Peyer's patch (tissue), 4 donors: ENCODE measurements at regions not wholly inside any gene's neighbourhood (a gene's known extent, or its start where the extent isn't known, plus 50 kb on each side); places are given as distances from the start of the nearest gene placed in this dataset.
"Not testable (repeated sequence)": the region's sequence is repeated elsewhere in the genome, so short reads cannot be mapped to it uniquely, and the experiment has no call there.

Experiments used
- DNase-seq, 3 donors: peaks; one replicate each; pipeline ENCODE4 v3.0.0-alpha.2; 2017 to 2019
- H3K27ac ChIP-seq, 4 donors: fragments of 200-600 bp; sonication (generic); one replicate each; pipeline ENCODE4 v1.5.1; 2016 to 2019
- H3K27me3 ChIP-seq, 2 donors: fragments of 200-600 bp; sonication (generic); one replicate each; pipeline ENCODE4 v1.5.1; 2019
- H3K36me3 ChIP-seq, 3 donors: fragments of 200-600 bp; sonication (generic); one replicate each; pipeline ENCODE4 v1.5.1; 2016 to 2019
- H3K4me1 ChIP-seq, 4 donors: fragments of 200-600 bp; sonication (generic); one replicate each; pipeline ENCODE4 v1.5.1; 2016 to 2019
- H3K4me3 ChIP-seq, 4 donors: fragments of 200-600 bp; sonication (generic); 1 replicate in 3 of 4; 2 replicates in 1 of 4; pipeline ENCODE4 v1.5.1; 2016 to 2019; ENCODE audit warnings: mild to moderate bottlenecking in 1 of 4
- H3K9me3 ChIP-seq, 4 donors: fragments of 200-600 bp; sonication (generic); one replicate each; pipeline ENCODE4 v1.5.1; 2016 to 2019; ENCODE audit warnings: mild to moderate bottlenecking in 1 of 4
- POLR2A ChIP-seq, 2 donors: fragments of 450-650 bp; IDR thresholded peaks; one replicate each; pipeline ENCODE4 v1.5.1; 2017; ENCODE audit warnings: antibody characterized with exemption in 2 of 2, mild to moderate bottlenecking in 2 of 2, moderate library complexity in 2 of 2
- TF ChIP-seq, protein P1 (sequence below), 6 experiments: fragments of 450-650 bp in 4 of 6; fragments of 200-600 bp in 2 of 6; sonication (generic) in 1 of 6; IDR thresholded peaks; one replicate each; pipeline ENCODE4 v1.5.1; 2017 to 2019; ENCODE audit warnings: antibody characterized with exemption in 6 of 6, mild to moderate bottlenecking in 3 of 6, moderate library complexity in 1 of 6

DNA sequence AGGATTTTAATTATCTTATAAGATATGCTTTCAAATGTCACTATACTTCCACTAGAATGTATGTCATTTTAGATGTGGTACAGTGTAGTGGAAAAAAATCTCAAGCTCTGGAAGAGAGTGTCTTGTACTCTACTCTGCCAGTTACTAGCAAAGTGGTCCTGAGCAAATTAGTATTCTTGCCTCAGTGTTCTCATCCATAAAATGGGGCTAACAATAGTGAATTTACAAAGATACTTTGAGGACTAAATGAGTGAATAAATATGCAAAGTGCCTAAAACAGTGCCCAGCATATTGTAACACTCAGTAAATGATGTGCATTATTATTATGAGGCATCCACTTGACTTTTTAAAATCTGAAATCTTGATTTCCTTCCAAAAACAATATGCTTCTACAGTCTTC is 488.9 kb upstream of the PHF14 start:
- H3K4me1 ChIP-seq, result no peaks in the 10 kb centered on the region
- H3K4me3 ChIP-seq, result no peak overlapping the region
- no peak for DNase-seq
- no peak overlapping the region for H3K27ac ChIP-seq
- H3K27me3 ChIP-seq, result no peaks in the 10 kb centered on the region
- TF ChIP-seq, protein P1, sequence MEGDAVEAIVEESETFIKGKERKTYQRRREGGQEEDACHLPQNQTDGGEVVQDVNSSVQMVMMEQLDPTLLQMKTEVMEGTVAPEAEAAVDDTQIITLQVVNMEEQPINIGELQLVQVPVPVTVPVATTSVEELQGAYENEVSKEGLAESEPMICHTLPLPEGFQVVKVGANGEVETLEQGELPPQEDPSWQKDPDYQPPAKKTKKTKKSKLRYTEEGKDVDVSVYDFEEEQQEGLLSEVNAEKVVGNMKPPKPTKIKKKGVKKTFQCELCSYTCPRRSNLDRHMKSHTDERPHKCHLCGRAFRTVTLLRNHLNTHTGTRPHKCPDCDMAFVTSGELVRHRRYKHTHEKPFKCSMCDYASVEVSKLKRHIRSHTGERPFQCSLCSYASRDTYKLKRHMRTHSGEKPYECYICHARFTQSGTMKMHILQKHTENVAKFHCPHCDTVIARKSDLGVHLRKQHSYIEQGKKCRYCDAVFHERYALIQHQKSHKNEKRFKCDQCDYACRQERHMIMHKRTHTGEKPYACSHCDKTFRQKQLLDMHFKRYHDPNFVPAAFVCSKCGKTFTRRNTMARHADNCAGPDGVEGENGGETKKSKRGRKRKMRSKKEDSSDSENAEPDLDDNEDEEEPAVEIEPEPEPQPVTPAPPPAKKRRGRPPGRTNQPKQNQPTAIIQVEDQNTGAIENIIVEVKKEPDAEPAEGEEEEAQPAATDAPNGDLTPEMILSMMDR (IDR thresholded peaks at IDR 0.05), result no peak
- no peak for TF ChIP-seq POLR2A (IDR thresholded peaks at IDR 0.05)
- peaks cover 0 to 2% (median 0%) of the 10 kb centered on the region in 4 donors for H3K9me3 ChIP-seq
- no peaks in the 10 kb centered on the region for H3K36me3 ChIP-seq

- not testable (repeated sequence) for H3K27ac ChIP-seq, H3K4me1 ChIP-seq, H3K27me3 ChIP-seq, H3K9me3 ChIP-seq, DNase-seq, H3K4me3 ChIP-seq, H3K36me3 ChIP-seq
Measured at GRCh38 chr7:10501206-10501884, 472.3 kb upstream of the PHF14 start.

- Histone ChIP-seq H3K27me3 (no peaks in the 10 kb centered on the region), H3K4me1 (no peaks in the 10 kb centered on the region), H3K4me3 (no peak overlapping the region), H3K27ac (no peak overlapping the region), H3K9me3 (no peaks in the 10 kb centered on the region), H3K36me3 (no peaks in the 10 kb centered on the region)
- DNase-seq, result no peak
- TF ChIP-seq, protein P1 (IDR thresholded peaks at IDR 0.05), result no peak
- no peak for TF ChIP-seq POLR2A (IDR thresholded peaks at IDR 0.05)
Measured at GRCh38 chr7:10507032-10507431, 466.6 kb upstream of the PHF14 start.

DNA sequence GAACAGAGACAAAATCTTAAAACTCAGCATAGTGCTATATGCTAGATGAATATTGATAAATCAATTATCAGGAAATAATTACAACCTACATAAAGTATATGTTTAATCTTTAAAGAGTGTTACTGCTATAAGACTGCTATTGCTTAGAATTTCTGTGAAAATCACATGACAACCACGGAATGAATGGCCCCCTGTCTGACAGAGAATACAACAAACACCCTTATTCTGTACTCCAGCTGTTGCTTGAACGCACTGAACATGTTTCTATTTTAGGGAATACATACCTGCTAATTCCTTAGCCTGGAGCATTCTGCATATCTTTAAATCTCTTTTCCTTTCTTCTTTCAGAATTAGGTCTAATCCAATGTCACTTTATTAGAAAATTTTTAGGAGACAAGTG is 452.4 kb upstream of the PHF14 start:
- H3K4me1 ChIP-seq, result no peaks in the 10 kb centered on the region
- TF ChIP-seq, protein P1 (IDR thresholded peaks at IDR 0.05), result no peak
- TF ChIP-seq POLR2A (IDR thresholded peaks at IDR 0.05), result no peak
- no peaks in the 10 kb centered on the region for H3K27me3 ChIP-seq
- no peak overlapping the region for H3K27ac ChIP-seq
- no peaks in the 10 kb centered on the region for H3K9me3 ChIP-seq
- no peak overlapping the region for H3K4me3 ChIP-seq
- DNase-seq, result no peak
- H3K36me3 ChIP-seq, result no peaks in the 10 kb centered on the region

GRCh38 chr7:10533429-10533828 is 440.2 kb upstream of the PHF14 start:
- not testable (repeated sequence) for H3K27me3 ChIP-seq, DNase-seq, H3K4me1 ChIP-seq, H3K9me3 ChIP-seq, H3K4me3 ChIP-seq, H3K27ac ChIP-seq, H3K36me3 ChIP-seq

- H3K4me3 ChIP-seq, result no peak overlapping the region
- TF ChIP-seq, protein P1 (IDR thresholded peaks at IDR 0.05), result no peak
- TF ChIP-seq POLR2A (IDR thresholded peaks at IDR 0.05), result no peak
- H3K27me3 ChIP-seq, result no peaks in the 10 kb centered on the region
- no peaks in the 10 kb centered on the region for H3K4me1 ChIP-seq
- H3K27ac ChIP-seq, result no peak overlapping the region
- DNase-seq, result no peak
- no peaks in the 10 kb centered on the region for H3K36me3 ChIP-seq
- H3K9me3 ChIP-seq, result no peaks in the 10 kb centered on the region
Measured at GRCh38 chr7:10536561-10536960, 437.1 kb upstream of the PHF14 start.

- no peak overlapping the region for H3K4me3 ChIP-seq
- no peaks in the 10 kb centered on the region for H3K9me3 ChIP-seq
- H3K36me3 ChIP-seq, result no peaks in the 10 kb centered on the region
- H3K4me1 ChIP-seq, result no peaks in the 10 kb centered on the region
- no peak for DNase-seq
- H3K27me3 ChIP-seq, result no peaks in the 10 kb centered on the region
- no peak overlapping the region for H3K27ac ChIP-seq
- TF ChIP-seq POLR2A (IDR thresholded peaks at IDR 0.05), result no peak
- TF ChIP-seq, protein P1 (IDR thresholded peaks at IDR 0.05), result no peak
Measured at GRCh38 chr7:10537764-10538163, 435.9 kb upstream of the PHF14 start.
